Erythroblast (primary cell): ENCODE measurements at regions not wholly inside any gene's neighbourhood (a gene's known extent, or its start where the extent isn't known, plus 50 kb on each side); places are given as distances from the start of the nearest gene placed in this dataset.

Experiments used
- DNase-seq, 2 experiments: peaks; one replicate each; lab custom pipeline; 2025; lab: John Stamatoyannopoulos, UW
- GATA1 ChIP-seq: IDR thresholded peaks from 2 replicates; pipeline ENCODE4 v1.6.1; 2011; ENCODE audit warnings: low read depth, mild to moderate bottlenecking, control low read depth, low read length, moderate library complexity
- POLR2A ChIP-seq: IDR thresholded peaks from 2 replicates; pipeline ENCODE4 v1.6.1; 2011; ENCODE audit warnings: mild to moderate bottlenecking, low read length

DNA sequence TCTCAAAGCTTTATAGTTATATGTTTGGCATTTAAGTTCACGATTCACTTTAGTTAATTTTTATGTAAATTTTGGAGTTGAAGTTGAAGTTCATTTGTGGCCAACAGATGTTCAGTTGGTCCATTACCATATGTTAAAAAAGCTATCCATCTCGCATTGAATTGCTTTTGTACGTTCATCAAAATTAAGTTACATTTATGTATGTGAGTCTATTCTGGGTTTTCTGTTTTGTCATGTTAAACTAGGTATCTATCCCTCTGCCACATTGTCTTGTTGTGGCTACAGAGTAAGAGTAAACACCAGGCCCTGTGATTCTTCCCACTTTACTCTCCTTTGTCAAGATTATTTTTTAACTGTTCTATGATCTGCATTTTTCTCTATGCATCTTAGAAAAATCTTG is 237.3 kb downstream of the BMP2 start:
- TF ChIP-seq GATA1: no peak
- TF ChIP-seq POLR2A: no peak
- no peak for DNase-seq

DNA sequence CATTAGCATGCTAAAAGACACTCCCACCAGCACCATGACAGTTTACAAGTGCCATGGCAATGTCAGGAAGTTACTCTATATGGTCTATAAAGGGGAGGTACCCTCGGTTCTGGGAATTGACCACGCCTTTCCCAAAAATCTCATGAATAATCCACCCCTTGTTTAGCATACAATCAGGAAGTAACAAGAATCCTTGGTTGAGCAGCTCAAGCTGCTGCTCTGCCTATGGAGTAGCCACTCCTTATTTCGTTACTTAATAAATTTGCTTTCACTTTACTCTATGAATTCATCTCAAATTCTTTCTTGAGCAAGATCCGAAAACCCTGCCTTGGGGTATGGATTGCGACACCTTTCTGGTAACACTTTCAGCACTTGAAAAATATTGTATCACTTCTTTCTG is 243.0 kb downstream of the BMP2 start:
- TF ChIP-seq GATA1: no peak
- TF ChIP-seq POLR2A: no peak
- DNase-seq: no peak

DNA sequence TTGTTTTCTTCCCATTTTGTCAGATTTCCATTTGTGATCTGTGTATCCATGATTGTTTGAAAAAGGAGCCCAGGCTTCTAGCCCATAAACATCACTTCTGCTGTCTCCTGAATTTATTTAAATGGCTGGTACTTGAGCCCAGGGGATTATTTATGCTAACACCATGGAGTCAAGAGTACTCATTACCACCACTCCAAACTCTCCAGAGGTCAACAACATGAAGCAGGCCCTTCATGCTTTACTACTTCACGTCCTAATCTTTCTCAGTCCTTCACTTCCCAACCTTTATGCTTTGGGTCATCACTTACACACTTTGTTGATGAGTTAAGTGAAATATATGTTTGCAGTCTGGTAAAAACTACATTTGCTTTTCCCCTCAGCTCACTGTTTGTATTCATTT is 247.8 kb downstream of the BMP2 start:
- no peak for TF ChIP-seq GATA1
- no peak for TF ChIP-seq POLR2A
- no peak for DNase-seq

DNA sequence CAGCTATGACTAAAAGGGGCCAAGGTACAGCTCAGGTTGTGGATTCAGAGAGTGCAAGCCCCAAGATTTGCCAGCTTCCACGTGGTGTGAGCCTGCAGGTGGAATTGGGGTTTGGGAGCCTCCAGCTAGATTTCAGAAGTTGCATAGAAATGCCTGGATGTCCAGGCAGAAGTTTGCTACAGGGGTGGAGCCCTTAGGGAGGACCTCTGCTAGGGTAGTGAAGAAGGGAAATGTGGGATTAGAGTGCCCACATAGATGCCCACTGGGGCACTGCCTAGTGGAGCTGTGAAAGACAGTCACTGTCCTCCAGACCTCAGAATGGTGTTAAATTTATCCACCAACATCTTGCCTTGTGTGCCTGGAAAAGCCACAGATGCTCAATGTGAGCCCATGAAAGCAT is 255.1 kb downstream of the BMP2 start:
- DNase-seq: no peak
- TF ChIP-seq POLR2A: no peak
- no peak for TF ChIP-seq GATA1

DNA sequence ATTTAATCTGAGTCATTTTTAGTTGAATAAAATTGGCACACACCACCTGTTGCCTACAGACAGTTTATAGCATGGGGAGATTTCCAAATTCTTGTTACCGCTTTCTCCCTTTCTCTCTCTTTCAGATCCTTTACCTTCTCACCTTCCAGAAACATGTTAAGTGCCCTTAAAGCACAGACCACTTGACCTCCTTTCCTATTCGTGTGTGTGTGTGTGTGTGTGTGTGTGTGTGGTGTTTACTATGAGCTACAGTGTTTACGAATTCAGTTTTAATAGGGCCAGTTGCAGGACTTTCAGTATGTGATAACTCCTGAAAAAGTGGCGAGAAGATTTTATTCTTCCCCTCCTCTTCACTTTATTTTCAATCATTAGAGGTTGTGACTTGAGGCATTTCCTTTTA is 258.1 kb downstream of the BMP2 start:
- no peak for DNase-seq
- TF ChIP-seq POLR2A (no peak), GATA1 (no peak)

DNA sequence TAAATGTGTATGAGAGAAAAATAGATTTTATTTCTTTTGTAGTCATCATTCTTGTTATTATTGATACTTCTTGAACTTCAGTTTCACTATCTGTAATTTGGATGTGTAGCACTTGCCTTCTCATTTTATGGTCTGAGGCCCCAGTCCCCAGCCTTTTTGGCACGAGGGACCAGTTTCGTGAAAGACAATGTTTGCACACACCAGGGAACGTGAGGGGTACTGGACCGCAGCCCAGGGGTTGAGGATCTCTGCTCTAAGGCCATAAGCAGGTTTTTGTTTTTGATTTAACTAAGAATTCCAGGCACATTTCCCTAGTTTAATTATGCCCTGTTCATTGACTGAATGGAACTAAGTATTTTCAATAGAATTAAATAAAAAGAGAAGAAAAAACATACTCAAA is 261.5 kb downstream of the BMP2 start:
- no peak for DNase-seq
- no peak for TF ChIP-seq GATA1
- TF ChIP-seq POLR2A: no peak

DNA sequence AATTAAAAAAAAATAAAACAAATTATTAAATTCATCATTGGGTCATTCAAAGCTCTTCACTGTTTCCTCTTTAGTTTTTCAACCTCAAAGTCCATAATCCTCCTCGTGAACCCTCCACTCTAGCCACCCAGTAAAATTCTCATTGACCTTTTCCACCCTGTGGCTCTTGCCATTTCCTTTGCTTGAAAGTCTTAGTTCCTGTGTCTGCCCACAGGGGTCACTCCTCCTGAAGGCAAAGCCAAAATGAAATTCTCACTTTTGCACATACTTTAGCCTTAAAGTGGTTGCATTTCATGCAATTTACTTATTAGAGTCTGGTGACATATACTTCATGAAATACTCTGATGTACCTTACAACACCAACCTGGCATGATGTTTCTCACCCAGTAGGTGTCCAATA is 263.7 kb downstream of the BMP2 start:
- TF ChIP-seq GATA1 (no peak), POLR2A (no peak)
- no peak for DNase-seq

DNA sequence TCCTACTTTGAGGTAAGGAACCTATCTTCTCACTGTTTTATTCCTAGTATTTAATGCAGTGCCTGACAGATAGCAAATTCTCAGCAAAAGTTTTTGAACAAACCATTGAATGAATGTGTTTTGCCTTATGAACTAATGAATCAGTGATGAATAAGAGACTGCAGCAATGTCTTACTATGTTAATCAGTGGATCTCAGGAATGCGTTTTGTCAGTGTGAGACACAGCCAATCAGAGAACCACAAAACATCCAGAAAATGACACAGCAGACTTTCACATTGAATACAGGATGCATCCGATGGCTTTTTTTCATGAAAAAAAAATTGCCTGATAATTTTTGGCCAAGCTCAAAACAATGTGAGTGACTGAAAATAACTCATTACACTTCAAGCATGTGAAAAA is 270.5 kb downstream of the BMP2 start:
- DNase-seq: no peak
- TF ChIP-seq GATA1 (no peak), POLR2A (no peak)

DNA sequence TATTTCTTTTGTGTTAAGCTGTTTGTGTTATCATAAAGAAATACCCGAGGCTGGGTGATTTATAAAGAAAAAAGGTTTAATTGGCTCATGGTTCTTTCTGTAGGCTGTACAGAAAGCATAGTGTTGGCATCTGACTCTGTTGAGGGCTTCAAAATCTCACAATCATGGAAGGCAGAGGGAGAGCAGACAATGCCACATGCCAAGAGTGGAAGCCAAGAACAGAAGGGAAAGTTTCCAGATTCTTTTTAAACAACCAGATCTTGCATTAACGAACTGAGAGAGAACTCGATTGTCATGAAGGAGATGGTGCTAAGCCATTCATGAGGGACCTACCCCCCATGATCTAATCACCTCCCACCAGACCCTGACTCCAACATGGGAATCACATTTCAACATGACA is 290.1 kb downstream of the BMP2 start:
- no peak for TF ChIP-seq POLR2A
- no peak for TF ChIP-seq GATA1
- no peak for DNase-seq

DNA sequence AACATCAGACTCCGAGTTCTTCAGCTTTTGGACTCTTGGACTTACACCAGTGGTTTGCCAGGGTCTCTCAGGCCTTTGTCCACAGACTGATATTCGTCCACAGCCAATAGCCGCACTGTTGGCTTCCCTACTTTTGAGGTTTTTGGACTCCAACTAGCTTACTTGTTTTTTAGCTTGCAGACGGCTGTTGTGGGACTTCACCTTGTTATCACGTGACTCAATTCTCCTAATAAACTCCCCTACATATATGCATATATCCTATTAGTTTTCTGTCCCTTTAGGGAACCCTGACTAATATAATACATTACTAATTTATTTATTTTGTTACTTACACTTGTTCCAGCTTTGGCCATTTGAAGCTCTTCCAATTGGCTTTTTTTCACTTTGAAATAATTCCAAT is 311.3 kb downstream of the BMP2 start:
- no peak for DNase-seq
- no peak for TF ChIP-seq GATA1

DNA sequence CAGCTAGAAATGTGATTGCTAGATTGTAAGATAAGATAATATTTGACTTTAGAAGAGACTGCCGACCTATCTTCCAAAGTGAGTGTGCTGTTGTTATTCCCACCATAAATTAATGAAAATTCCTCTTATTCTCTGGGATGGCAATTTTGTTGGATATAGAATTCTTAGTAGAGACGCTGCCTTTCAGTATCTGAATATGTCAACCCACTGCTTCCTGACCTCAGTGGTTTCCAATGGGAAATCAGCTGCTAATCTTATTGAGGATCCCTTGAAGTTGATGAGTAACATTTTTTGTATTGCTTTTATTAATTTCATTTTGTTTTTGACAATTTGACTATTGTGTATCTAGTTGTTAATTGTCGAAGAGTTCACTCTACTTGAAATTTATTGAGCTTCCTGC is 313.0 kb downstream of the BMP2 start:
- no peak for DNase-seq
- TF ChIP-seq POLR2A (no peak), GATA1 (no peak)

DNA sequence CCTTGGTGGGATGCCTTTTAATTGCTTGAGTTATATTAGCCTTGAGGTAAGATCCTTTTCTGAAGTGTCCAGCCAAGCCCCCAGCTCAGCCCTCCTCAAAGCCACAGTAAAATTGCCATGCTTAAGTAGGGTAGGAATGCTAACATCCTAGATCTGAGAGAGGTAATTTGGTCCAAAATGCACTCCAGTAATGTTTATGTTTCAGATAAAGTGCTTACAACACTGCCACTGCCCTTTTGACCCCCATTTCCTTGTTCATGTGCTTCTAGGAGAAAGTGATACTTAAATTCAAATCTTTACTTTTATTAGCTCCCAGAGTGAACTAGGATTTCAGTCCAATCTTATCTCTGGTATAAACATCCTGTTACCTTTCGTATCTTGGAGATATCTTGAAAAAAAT is 318.0 kb downstream of the BMP2 start:
- DNase-seq: no peak
- TF ChIP-seq GATA1 (no peak), POLR2A (no peak)

DNA sequence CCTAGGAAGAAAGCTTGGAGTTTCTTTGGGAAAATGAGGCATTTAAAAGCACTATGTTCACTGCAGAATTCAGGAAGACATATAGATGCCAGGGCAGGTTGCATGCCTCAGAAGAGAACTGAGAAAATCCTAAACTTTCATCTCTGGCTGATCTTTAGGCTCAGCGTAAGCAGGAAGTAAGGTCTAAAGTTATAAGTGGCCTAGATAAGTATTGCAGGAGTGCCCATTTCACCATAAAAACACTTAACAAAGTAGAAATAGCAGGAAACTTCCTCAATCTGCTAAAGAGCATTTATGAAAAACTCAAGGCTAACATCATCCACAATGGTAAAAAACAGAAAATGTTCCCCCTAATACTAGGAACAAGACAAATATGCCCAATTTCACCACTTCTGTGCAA is 320.3 kb downstream of the BMP2 start:
- DNase-seq: no peak
- TF ChIP-seq POLR2A (no peak), GATA1 (no peak)

DNA sequence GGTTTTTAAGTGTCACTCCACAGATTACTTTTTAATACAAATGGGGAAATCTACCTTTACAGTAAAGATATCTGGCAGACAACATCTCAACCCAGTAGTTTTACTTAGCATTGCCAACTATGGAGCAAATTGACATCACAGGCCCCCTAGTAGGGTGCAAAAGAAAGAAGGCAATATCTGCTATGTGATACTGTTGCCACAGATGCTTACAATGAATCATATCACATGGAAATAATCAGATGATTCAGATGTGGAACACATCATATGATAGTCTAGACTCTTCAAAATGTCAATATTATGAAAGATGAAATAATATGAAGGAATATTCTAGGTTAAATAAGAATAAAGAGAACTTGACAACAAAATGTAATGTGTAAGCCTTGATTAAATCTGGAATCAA is 322.5 kb downstream of the BMP2 start:
- no peak for DNase-seq
- TF ChIP-seq GATA1: no peak
- TF ChIP-seq POLR2A: no peak

DNA sequence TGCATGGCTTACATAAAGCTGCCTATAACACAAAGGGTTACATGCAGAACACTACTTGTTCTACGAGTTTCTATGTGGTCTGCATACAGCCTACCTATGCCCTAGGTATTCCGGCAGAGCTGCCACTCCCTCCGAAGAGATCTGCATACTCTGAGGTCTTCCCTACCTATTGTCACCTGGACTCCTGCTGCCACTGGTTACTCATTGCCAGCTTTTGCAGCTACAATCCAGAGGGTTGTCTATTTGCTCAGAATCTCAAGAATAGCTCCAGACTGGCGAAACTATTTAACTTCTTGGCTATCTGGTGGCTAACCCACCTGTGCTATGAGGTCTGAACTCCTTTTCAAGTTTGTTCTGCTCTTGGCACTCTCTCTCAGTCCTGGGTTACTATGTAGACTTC is 323.3 kb downstream of the BMP2 start:
- TF ChIP-seq POLR2A (no peak), GATA1 (no peak)
- DNase-seq: no peak

DNA sequence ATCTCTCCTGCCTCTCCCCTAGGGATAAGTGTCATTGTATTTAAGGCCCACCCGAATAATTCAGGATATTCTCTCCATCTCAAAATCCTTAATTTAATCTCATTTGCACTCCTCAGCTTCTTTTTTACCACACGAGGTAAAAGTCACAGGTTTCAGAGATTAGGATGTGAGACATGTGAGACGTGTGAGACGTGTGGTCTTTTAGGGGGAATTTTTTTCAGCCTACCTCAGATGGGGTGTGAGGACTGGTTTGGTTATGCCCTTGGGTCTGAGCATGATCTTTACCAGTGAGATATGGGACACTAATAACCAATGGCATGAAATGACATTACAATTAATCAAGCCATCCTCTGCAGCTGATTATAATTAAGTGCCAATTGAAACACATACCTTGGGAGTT is 324.2 kb downstream of the BMP2 start:
- DNase-seq: no peak
- TF ChIP-seq POLR2A (no peak), GATA1 (no peak)
